Common myeloid progenitor, CD34-positive (primary cell): ENCODE measurements at regions not wholly inside any gene's neighbourhood (a gene's known extent, or its start where the extent isn't known, plus 50 kb on each side); places are given as distances from the start of the nearest gene placed in this dataset.
A peak's percentile ranks its signal among the peaks of the same experiment; 100 is the strongest.
"Not testable (repeated sequence)": the region's sequence is repeated elsewhere in the genome, so short reads cannot be mapped to it uniquely, and the experiment has no call there.

Experiments used
- CTCF ChIA-PET: fragments of 350-600 bp; sonication (Branson Sonifier 250); formaldehyde crosslinking; loops from one replicate; lab custom pipeline; 2021; ENCODE audit warnings: antibody characterized with exemption; lab: Charles Lee
- POLR2A ChIA-PET: fragments of 350-600 bp; sonication (Branson Sonifier 250); formaldehyde crosslinking; loops from one replicate; lab custom pipeline; 2021; ENCODE audit warnings: antibody characterized with exemption; lab: Charles Lee
- DNase-seq, 3 donors: peaks; one replicate each; pipeline versions ENCODE4 v3.0.0 to v3.0.0-alpha.2; 2013
- H3K27ac ChIP-seq, 2 experiments: 1 replicate in 1 of 2; 2 replicates in 1 of 2; pipeline ENCODE4 v1.7.0; 2013; ENCODE audit warnings: inconsistent platforms in 2 of 2, low read length in 2 of 2, mild to moderate bottlenecking in 2 of 2, low read depth in 1 of 2, moderate library complexity in 1 of 2; ENCODE audit not compliant: severe bottlenecking in 2 of 2, insufficient read depth in 1 of 2, poor library complexity in 1 of 2
- H3K27me3 ChIP-seq, 5 experiments: replicated peaks in 2 of 5; 1 replicate in 3 of 5; 2 replicates in 2 of 5; pipeline versions ENCODE4 v1.6.1 to v1.7.0; 2013; ENCODE audit warnings: low read length in 4 of 5, mild to moderate bottlenecking in 2 of 5, moderate library complexity in 2 of 5, inconsistent platforms in 1 of 5; ENCODE audit not compliant: insufficient read depth in 5 of 5, control insufficient read depth in 4 of 5
- H3K36me3 ChIP-seq, 4 experiments: 1 replicate in 2 of 4; 2 replicates in 2 of 4; pipeline versions ENCODE4 v1.6.1 to v1.7.0; 2013; ENCODE audit warnings: low read length in 3 of 4, control low read depth in 1 of 4, mild to moderate bottlenecking in 1 of 4; ENCODE audit not compliant: control insufficient read depth in 4 of 4, insufficient read depth in 4 of 4
- H3K4me1 ChIP-seq, 4 experiments: 1 replicate in 3 of 4; 2 replicates in 1 of 4; pipeline versions ENCODE4 v1.6.1 to v1.7.1; 2013; ENCODE audit warnings: low read length in 3 of 4, mild to moderate bottlenecking in 3 of 4, control low read depth in 1 of 4, inconsistent platforms in 1 of 4, moderate library complexity in 1 of 4; ENCODE audit not compliant: control insufficient read depth in 4 of 4, insufficient read depth in 4 of 4; ENCODE audit errors: control extremely low read depth in 1 of 4
- H3K4me3 ChIP-seq, 7 experiments: 1 replicate in 4 of 7; 2 replicates in 3 of 7; pipeline versions ENCODE4 v1.5.1 to v1.7.0; 2013; ENCODE audit warnings: mild to moderate bottlenecking in 7 of 7, low read length in 6 of 7, moderate library complexity in 6 of 7, inconsistent platforms in 2 of 7, low read depth in 2 of 7, control low read depth in 1 of 7; ENCODE audit not compliant: insufficient read depth in 4 of 7, control insufficient read depth in 1 of 7; ENCODE audit errors: extremely low read depth in 1 of 7
- H3K9me3 ChIP-seq, 5 experiments: 1 replicate in 4 of 5; 2 replicates in 1 of 5; pipeline versions ENCODE4 v1.6.1 to v1.7.1; 2013; ENCODE audit warnings: low read length in 4 of 5, mild to moderate bottlenecking in 2 of 5, inconsistent platforms in 1 of 5, low read depth in 1 of 5, moderate library complexity in 1 of 5; ENCODE audit not compliant: control insufficient read depth in 4 of 5, insufficient read depth in 2 of 5; ENCODE audit errors: control extremely low read depth in 1 of 5
- WGBS: methylation state at CpG from one replicate; pipeline ENCODE4 v1.1.5; 2013; ENCODE audit not compliant: insufficient coverage; 5-methylcytosine and 5-hydroxymethylcytosine counted together

GRCh38 chr2:58475756-58476155, 234.6 kb upstream of the FANCL start:
- 100% methylated on average over 1 of the region's 2 CpGs for WGBS
- no peaks in the 10 kb centered on the region for H3K36me3 ChIP-seq
- no peak overlapping the region for H3K4me3 ChIP-seq
- no peaks in the 10 kb centered on the region for H3K4me1 ChIP-seq
- H3K27ac ChIP-seq = no peak overlapping the region
- no peaks in the 10 kb centered on the region for H3K9me3 ChIP-seq
- no peaks in the 10 kb centered on the region for H3K27me3 ChIP-seq
- DNase-seq = no peak
- CTCF ChIA-PET = no interaction called here
- POLR2A ChIA-PET = no interaction called here

GRCh38 chr2:58473165-58473564, 232.0 kb upstream of the FANCL start:
- ChIA-PET POLR2A (no interaction called here), CTCF (no interaction called here)
- 90% methylated on average over 2 of the region's 4 CpGs for WGBS

GRCh38 chr2:58466804-58467203, 225.7 kb upstream of the FANCL start:
- Histone ChIP-seq H3K27ac (no peak overlapping the region), H3K4me3 (no peak overlapping the region), H3K36me3 (no peaks in the 10 kb centered on the region), H3K9me3 (no peaks in the 10 kb centered on the region), H3K27me3 (no peaks in the 10 kb centered on the region), H3K4me1 (no peaks in the 10 kb centered on the region)
- CTCF ChIA-PET = interaction anchor here (0.7 to 1.5 kb wide), 2 partner anchors 10 to 12 kb away, joined by 3 read pairs; no protein-coding TSS in a partner anchor
- POLR2A ChIA-PET = no interaction called here
- WGBS = no CpG with 5 or more reads among the region's 1 CpG
- peak in 2 of 3 donors; percentile 45 to 56 for DNase-seq

More at GRCh38 chr2:58473165-58473564, 232.0 kb upstream of the FANCL start:
- H3K9me3 ChIP-seq = no peaks in the 10 kb centered on the region
- DNase-seq = no peak
- no peaks in the 10 kb centered on the region for H3K4me1 ChIP-seq
- H3K36me3 ChIP-seq = no peaks in the 10 kb centered on the region
- no peak overlapping the region for H3K27ac ChIP-seq
- no peaks in the 10 kb centered on the region for H3K27me3 ChIP-seq
- no peak overlapping the region for H3K4me3 ChIP-seq

- POLR2A ChIA-PET, H3K27ac ChIP-seq, H3K4me3 ChIP-seq, H3K36me3 ChIP-seq, H3K4me1 ChIP-seq, H3K9me3 ChIP-seq, H3K27me3 ChIP-seq: not testable (repeated sequence)
- CTCF ChIA-PET = interaction anchor here (0.7 kb wide), 1 partner anchor 13 kb away, joined by 3 read pairs; no protein-coding TSS in a partner anchor
- WGBS = no CpG with 5 or more reads among the region's 2 CpGs
- DNase-seq = peak; percentile 11 to 75 (median 66)
Measured at GRCh38 chr2:58466021-58466420, 224.9 kb upstream of the FANCL start.

- no peak overlapping the region for H3K4me3 ChIP-seq
- ChIA-PET POLR2A (no interaction called here), CTCF (interaction anchor here (1.0 to 1.1 kb wide), 2 partner anchors 13 to 220 kb away, joined by 3 read pairs; no protein-coding TSS in a partner anchor)
- H3K36me3 ChIP-seq = no peaks in the 10 kb centered on the region
- peaks cover 0 to 5% (median 0%) of the 10 kb centered on the region in 5 experiments for H3K9me3 ChIP-seq
- no peak for DNase-seq
- over 99% methylated on average over 20 of the region's 22 CpGs for WGBS
- H3K27me3 ChIP-seq = no peaks in the 10 kb centered on the region
- no peaks in the 10 kb centered on the region for H3K4me1 ChIP-seq
- H3K27ac ChIP-seq = no peak overlapping the region
Measured at GRCh38 chr2:58460670-58461069, 219.5 kb upstream of the FANCL start.

- Histone ChIP-seq H3K9me3 (no peaks in the 10 kb centered on the region), H3K36me3 (no peaks in the 10 kb centered on the region), H3K4me3 (no peak overlapping the region), H3K27me3 (no peaks in the 10 kb centered on the region), H3K4me1 (peaks cover 0 to 2% (median 0%) of the 10 kb centered on the region in 4 experiments), H3K27ac (no peak overlapping the region)
- peak in 2 of 3 donors; percentile 23 to 37 for DNase-seq
- 88% methylated on average over 2 of the region's 3 CpGs for WGBS
- POLR2A ChIA-PET = interaction anchor here (0.7 kb wide), 1 partner anchor 1483 kb away, joined by 4 read pairs; no protein-coding TSS in a partner anchor
- CTCF ChIA-PET = interaction anchor here (0.6 to 4.2 kb wide), 9 partner anchors 8 to 861 kb away, joined by 3 to 11 read pairs (median 4); no protein-coding TSS in a partner anchor
Measured at GRCh38 chr2:58449286-58450010, 208.3 kb upstream of the FANCL start.

- no peaks in the 10 kb centered on the region for H3K36me3 ChIP-seq
- H3K9me3 ChIP-seq = no peaks in the 10 kb centered on the region
- POLR2A ChIA-PET = no interaction called here
- no peaks in the 10 kb centered on the region for H3K27me3 ChIP-seq
- CTCF ChIA-PET = interaction anchor here (1.2 to 4.2 kb wide), 10 partner anchors 11 to 728 kb away, joined by 3 to 11 read pairs (median 4); no protein-coding TSS in a partner anchor
- H3K27ac ChIP-seq = no peak overlapping the region
- no CpG with 5 or more reads among the region's 2 CpGs for WGBS
- no peak for DNase-seq
- no peak overlapping the region for H3K4me3 ChIP-seq
- H3K4me1 ChIP-seq = peaks cover 0 to 2% (median 0%) of the 10 kb centered on the region in 4 experiments
Measured at GRCh38 chr2:58448845-58449244, 207.7 kb upstream of the FANCL start.
